Erythroblast (primary cell): ENCODE measurements at regions not wholly inside any gene's neighbourhood (a gene's known extent, or its start where the extent isn't known, plus 50 kb on each side); places are given as distances from the start of the nearest gene placed in this dataset.

ENCODE experiments used
- GATA1 ChIP-seq: IDR thresholded peaks from 2 replicates; pipeline ENCODE4 v1.6.1; 2011; ENCODE audit warnings: low read depth, mild to moderate bottlenecking, control low read depth, low read length, moderate library complexity
- POLR2A ChIP-seq: IDR thresholded peaks from 2 replicates; pipeline ENCODE4 v1.6.1; 2011; ENCODE audit warnings: mild to moderate bottlenecking, low read length

DNA sequence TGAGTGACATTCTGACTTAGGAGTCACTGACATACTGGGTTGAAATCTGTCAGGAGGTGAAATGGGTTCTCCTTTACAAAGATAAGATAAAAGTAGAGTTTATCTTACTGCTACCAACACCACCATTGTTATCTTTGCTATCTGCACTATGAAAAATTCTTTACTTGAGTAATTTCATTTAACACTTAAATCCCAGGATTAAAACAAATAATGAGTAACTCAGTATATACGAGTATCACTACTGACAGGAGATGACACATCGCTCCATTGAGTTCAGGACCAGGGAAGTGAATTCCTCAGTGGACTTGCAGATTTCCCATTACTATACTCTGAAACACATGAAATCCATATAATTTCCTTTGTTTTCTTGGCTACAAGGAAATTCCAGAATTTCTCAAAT lies 242.1 kb upstream of the NLRP1 start:
- no peak for TF ChIP-seq POLR2A
- no peak for TF ChIP-seq GATA1
